ENCODE measurements at regions not wholly inside any gene's neighbourhood (a gene's known extent, or its start where the extent isn't known, plus 50 kb on each side); places are given as distances from the start of the nearest gene placed in this dataset.

- no peak for TF ChIP-seq CTCF (conservative IDR thresholded peaks at IDR 0.05; ENCODE audit: low read depth, low read length)
- TF ChIP-seq MAZ (IDR thresholded peaks at IDR 0.05; ENCODE audit: borderline replicate concordance, low read depth, low read length): no peak
- no peak for TF ChIP-seq POLR2A (IDR thresholded peaks at IDR 0.05; ENCODE audit: low read depth, low read length)
- TF ChIP-seq FOS (IDR thresholded peaks at IDR 0.05; ENCODE audit: low read depth, low read length): no peak
- TF ChIP-seq CEBPB (IDR thresholded peaks at IDR 0.05; ENCODE audit: low read depth, low read length): peak; percentile 36; the same call in 1 of the 2 replicates
These were observed 437.2 kb upstream of the ZFP42 start for GRCh38 chr4:187558391-187558790.
